A549 (cell line): ENCODE measurements at regions not wholly inside any gene's neighbourhood (a gene's known extent, or its start where the extent isn't known, plus 50 kb on each side); places are given as distances from the start of the nearest gene placed in this dataset.

Experiments used
- CHD2 ChIP-seq: fragments of 150-350 bp; IDR thresholded peaks from 2 replicates; pipeline ENCODE4 v1.6.1; 2014; ENCODE audit warnings: low read length; ENCODE audit not compliant: partially characterized antibody
- CTCF ChIP-seq: fragments of >200 bp; sonication (Bioruptor Twin); formaldehyde crosslinking; IDR thresholded peaks from 3 replicates; pipeline ENCODE4 v1.5.1; 2016
- EP300 ChIP-seq, 2 experiments: fragments of >200 bp; sonication (Bioruptor Twin); formaldehyde crosslinking; IDR thresholded peaks; 2 replicates in 1 of 2; 3 replicates in 1 of 2; pipeline ENCODE4 v1.6.1; 2016 to 2017
- MAFK ChIP-seq: fragments of 450-650 bp; IDR thresholded peaks from 2 replicates; pipeline ENCODE4 v1.6.1; 2014; ENCODE audit not compliant: partially characterized antibody
- MYC ChIP-seq: IDR thresholded peaks from 2 replicates; pipeline ENCODE4 v1.6.1; 2012; ENCODE audit warnings: mild to moderate bottlenecking, inconsistent platforms, low read length, improper control_type of control experiment, borderline replicate concordance
- PHF8 ChIP-seq: fragments of 200-600 bp; sonication (generic); IDR thresholded peaks from 2 replicates; pipeline ENCODE4 v1.6.1; 2016; ENCODE audit warnings: low read depth, mild to moderate bottlenecking, antibody characterized with exemption, moderate library complexity, borderline replicate concordance
- POLR2A ChIP-seq: IDR thresholded peaks from 2 replicates; pipeline ENCODE4 v1.6.1; 2012; ENCODE audit warnings: mild to moderate bottlenecking, low read length
- TF ChIP-seq, protein P1 (sequence below): fragments of 200-600 bp; sonication (generic); IDR thresholded peaks from 2 replicates; pipeline ENCODE4 v1.6.1; 2016; ENCODE audit warnings: antibody characterized with exemption, mild to moderate bottlenecking, moderate library complexity

- TF ChIP-seq MYC = no peak
- no peak for TF ChIP-seq EP300 (IDR thresholded peaks at IDR 0.05)
- no peak for TF ChIP-seq CTCF
- no peak for TF ChIP-seq POLR2A
- TF ChIP-seq CHD2 = no peak
- no peak for TF ChIP-seq MAFK
- no peak for TF ChIP-seq PHF8
- TF ChIP-seq, protein P1, sequence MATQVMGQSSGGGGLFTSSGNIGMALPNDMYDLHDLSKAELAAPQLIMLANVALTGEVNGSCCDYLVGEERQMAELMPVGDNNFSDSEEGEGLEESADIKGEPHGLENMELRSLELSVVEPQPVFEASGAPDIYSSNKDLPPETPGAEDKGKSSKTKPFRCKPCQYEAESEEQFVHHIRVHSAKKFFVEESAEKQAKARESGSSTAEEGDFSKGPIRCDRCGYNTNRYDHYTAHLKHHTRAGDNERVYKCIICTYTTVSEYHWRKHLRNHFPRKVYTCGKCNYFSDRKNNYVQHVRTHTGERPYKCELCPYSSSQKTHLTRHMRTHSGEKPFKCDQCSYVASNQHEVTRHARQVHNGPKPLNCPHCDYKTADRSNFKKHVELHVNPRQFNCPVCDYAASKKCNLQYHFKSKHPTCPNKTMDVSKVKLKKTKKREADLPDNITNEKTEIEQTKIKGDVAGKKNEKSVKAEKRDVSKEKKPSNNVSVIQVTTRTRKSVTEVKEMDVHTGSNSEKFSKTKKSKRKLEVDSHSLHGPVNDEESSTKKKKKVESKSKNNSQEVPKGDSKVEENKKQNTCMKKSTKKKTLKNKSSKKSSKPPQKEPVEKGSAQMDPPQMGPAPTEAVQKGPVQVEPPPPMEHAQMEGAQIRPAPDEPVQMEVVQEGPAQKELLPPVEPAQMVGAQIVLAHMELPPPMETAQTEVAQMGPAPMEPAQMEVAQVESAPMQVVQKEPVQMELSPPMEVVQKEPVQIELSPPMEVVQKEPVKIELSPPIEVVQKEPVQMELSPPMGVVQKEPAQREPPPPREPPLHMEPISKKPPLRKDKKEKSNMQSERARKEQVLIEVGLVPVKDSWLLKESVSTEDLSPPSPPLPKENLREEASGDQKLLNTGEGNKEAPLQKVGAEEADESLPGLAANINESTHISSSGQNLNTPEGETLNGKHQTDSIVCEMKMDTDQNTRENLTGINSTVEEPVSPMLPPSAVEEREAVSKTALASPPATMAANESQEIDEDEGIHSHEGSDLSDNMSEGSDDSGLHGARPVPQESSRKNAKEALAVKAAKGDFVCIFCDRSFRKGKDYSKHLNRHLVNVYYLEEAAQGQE = no peak
Observed at GRCh38 chr6:4655196-4656025, 120.8 kb upstream of the CDYL start.
